ENCODE measurements at regions not wholly inside any gene's neighbourhood (a gene's known extent, or its start where the extent isn't known, plus 50 kb on each side); places are given as distances from the start of the nearest gene placed in this dataset.
"Not testable (repeated sequence)": the region's sequence is repeated elsewhere in the genome, so short reads cannot be mapped to it uniquely, and the experiment has no call there.

- ATAC-seq (no peak), DNase-seq (no peak)
- Histone ChIP-seq H3K4me1 (ENCODE audit: low read depth) (no peaks in the 10 kb centered on the region), H3K4me3 (no peak overlapping the region), H3K36me3 (ENCODE audit: low read depth) (no peaks in the 10 kb centered on the region), H3K9me3 (peaks cover 6% of the 10 kb centered on the region)
- intact Hi-C loops (cut with DNase I, micrococcal nuclease) = no loop called here
- no peak for TF ChIP-seq CTCF (IDR thresholded peaks at IDR 0.05)
Measured at GRCh38 chr6:25202504-25202903, 76.7 kb upstream of the CARMIL1 start.

GRCh38 chr6:25205629-25206028 is 73.5 kb upstream of the CARMIL1 start:
- Histone ChIP-seq H3K36me3 (ENCODE audit: low read depth) (no peaks in the 10 kb centered on the region), H3K9me3 (peaks cover 6% of the 10 kb centered on the region), H3K4me3 (no peak overlapping the region), H3K4me1 (ENCODE audit: low read depth) (no peaks in the 10 kb centered on the region)
- ATAC-seq = no peak
- intact Hi-C loops (cut with DNase I, micrococcal nuclease) = no loop called here
- TF ChIP-seq CTCF (IDR thresholded peaks at IDR 0.05) = no peak
- DNase-seq = no peak

DNA sequence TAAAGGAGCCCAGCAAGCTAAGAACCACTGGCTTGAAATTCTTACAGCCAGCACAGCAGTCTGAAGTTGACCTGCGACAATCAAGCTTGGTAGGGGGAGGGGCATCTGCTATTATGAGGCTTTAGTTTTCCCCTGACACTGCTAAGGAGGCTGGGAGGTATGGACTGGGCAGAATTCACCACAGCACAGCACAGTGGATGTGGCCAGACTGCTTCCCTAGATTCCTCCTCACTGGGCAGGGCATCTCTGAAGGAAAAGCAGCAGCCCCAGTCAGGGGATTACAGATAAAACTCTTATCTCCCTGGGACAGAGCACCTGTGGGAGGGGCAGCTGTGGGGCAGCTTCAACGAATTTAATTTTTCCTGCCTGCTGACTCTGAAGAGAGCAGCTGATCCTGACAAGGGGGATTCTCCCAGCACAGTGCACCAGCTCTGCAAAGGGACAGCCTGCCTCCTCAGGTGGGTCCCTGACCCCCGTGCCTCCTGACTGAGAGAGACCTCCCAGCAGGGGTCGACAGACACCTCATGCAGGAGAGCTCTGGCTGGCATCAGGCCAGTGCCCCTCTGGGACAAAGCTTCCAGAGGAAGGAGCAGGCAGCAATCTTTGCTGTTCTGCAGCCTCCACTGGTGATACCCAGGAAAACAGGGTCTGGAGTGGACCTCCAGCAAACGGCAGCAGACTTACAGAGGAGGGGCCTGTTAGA is 71.6 kb upstream of the CARMIL1 start:
- ATAC-seq; intact Hi-C loops (cut with DNase I, micrococcal nuclease); H3K9me3 ChIP-seq; H3K4me3 ChIP-seq; H3K36me3 ChIP-seq (ENCODE audit: low read depth); H3K4me1 ChIP-seq (ENCODE audit: low read depth); DNase-seq: not testable (repeated sequence)

GRCh38 chr6:25215881-25216280 is 63.3 kb upstream of the CARMIL1 start:
- intact Hi-C loops (cut with DNase I, micrococcal nuclease) = no loop called here
- no peak for ATAC-seq
- no peak for TF ChIP-seq CTCF (IDR thresholded peaks at IDR 0.05)

DNA sequence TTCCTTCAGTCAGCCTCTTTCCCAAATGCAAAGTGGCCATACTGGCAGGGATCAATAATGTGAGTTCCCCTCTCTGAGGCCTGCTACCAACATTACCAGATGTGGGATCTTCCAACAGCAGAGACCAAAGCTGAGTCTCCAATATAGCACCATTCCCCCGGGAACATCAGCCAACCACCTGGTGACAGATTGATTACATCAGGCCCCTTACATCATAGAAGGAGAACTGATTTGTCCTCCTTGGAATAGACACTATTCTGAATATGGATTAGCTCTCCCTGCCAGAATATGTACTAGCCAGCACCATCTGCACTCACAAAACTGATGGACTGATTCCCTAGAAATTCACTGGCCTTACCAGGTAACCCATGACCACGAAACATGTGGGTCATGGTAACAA is 61.9 kb upstream of the CARMIL1 start:
- Histone ChIP-seq H3K9me3 (no peaks in the 10 kb centered on the region), H3K4me1 (ENCODE audit: low read depth) (no peaks in the 10 kb centered on the region), H3K4me3 (no peak overlapping the region), H3K36me3 (ENCODE audit: low read depth) (no peaks in the 10 kb centered on the region)
- intact Hi-C loops (cut with DNase I, micrococcal nuclease) = no loop called here
- no peak for TF ChIP-seq CTCF (IDR thresholded peaks at IDR 0.05)
- no peak for DNase-seq
- no peak for ATAC-seq

More at GRCh38 chr6:25215881-25216280, 63.3 kb upstream of the CARMIL1 start:
- Histone ChIP-seq H3K4me1 (ENCODE audit: low read depth) (no peaks in the 10 kb centered on the region), H3K36me3 (ENCODE audit: low read depth) (no peaks in the 10 kb centered on the region), H3K4me3 (no peak overlapping the region), H3K9me3 (no peaks in the 10 kb centered on the region)
- DNase-seq = no peak

- ATAC-seq (no peak), DNase-seq (no peak)
- intact Hi-C loops (cut with DNase I, micrococcal nuclease) = no loop called here
- H3K4me3 ChIP-seq = no peak overlapping the region
- no peaks in the 10 kb centered on the region for H3K4me1 ChIP-seq (ENCODE audit: low read depth)
- H3K9me3 ChIP-seq = no peaks in the 10 kb centered on the region
- no peak for TF ChIP-seq CTCF (IDR thresholded peaks at IDR 0.05)
- H3K36me3 ChIP-seq (ENCODE audit: low read depth) = no peaks in the 10 kb centered on the region
Measured at GRCh38 chr6:25217829-25218228, 61.3 kb upstream of the CARMIL1 start.

Data from mucosa of descending colon (tissue), 3 donors.